ENCODE measurements at regions not wholly inside any gene's neighbourhood (a gene's known extent, or its start where the extent isn't known, plus 50 kb on each side); places are given as distances from the start of the nearest gene placed in this dataset.
"Not testable (repeated sequence)": the region's sequence is repeated elsewhere in the genome, so short reads cannot be mapped to it uniquely, and the experiment has no call there.

DNA sequence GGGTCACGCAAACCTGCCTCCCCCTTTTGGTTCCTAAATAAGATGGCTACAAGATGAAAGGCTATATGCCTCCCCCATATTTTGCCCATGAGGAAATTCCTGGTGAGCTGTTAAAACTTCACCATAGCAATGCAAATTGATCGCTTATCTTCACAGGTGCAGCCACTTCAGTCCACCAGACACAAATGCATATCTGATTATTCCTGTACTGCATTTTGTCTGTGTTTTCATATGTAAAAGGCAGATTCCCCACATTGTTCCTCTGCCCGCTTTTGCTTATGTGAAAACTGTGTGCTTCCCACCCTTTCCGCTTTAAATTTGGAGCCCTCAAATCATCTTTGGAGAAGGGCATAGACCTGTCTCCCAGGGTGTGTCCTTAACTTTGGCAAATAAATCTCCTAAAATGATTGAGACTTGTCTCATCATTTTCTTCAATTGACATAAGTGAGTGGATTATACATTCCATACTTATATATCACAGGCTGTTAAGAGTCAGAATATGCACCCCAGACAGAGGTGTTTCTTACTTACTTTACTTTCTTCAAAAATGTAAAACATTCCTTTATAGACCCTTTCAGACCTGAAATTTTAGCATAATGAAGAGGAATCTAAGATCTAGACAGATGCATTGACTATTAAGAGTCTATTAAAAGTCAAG lies 116.4 kb downstream of the CASP12 start:
- no peak for DNase-seq (ENCODE audit: low spot score)
- intact Hi-C loops (cut with DNase I): no loop called here

DNA sequence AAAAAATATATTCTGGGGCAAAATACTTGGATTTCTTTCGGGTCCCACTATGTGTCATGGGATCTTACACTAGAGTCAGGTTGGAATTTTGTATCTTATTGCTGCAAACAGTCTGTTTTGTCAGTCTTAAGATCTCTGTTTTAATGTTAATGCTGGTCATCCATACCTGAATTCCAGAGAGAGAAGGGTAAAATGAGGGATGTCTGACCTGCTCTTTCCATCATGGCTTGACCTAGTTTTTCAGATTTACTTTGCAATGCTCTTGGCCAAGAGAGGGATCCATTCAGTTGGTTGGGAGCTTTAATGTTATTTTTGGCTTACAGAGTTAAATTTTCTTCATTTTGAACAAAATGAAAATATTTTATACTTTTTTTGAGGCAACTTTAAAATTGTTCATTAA lies 117.2 kb downstream of the CASP12 start:
- DNase-seq (ENCODE audit: low spot score): no peak
- intact Hi-C loops (cut with DNase I): no loop called here

DNA sequence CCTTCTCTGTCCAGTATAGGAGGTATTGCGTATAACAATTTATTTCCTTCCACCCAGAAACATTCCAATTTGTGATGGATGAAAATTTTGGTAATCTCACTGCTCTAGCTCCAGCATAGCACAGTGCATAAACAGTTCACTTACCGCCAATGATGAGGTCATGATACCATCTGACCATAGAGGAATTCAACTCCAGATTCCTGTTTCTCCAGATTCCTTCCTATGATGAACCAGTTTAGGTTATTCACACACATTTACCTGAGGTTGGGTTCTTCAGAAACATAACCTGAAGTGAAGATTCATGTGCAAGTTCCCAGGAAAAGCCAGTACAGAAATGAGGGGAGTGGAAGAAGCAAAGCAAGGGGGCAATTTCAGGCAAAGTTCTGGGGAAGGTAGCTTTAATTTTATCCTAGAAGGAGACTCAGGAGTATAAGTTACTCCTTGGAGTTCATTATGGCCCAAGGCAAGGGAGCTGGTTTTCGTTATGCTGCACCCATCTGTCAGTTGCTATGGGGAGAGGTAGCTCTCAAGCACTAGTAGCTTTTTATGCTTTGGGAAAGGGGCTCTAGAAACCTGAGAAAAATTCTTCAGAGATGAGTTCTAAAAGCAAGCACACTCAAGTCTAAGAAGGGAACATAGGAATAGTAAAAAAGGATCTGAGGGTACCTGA lies 121.6 kb downstream of the CASP12 start:
- no peak for DNase-seq (ENCODE audit: low spot score)
- intact Hi-C loops (cut with DNase I): no loop called here

DNA sequence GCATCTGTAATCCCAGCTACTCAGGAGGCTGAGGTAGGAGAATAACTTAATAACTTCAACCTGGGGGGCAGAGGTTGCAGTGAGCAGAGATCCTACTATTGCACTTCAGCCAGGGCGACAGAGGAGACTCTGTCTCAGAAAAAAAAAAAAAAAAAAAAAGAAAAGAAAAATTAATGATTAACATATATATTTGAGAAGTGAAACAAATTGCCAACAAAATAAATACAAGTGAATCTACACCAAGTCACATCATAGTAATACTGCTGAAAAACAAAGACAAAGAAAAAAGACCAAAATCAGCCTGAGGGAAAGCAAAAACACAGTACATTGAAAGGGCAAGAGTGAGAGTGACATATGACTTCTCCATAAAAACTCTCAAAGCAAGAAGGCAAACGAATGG lies 123.7 kb downstream of the CASP12 start:
- no peak for DNase-seq (ENCODE audit: low spot score)
- intact Hi-C loops (cut with DNase I): no loop called here

DNA sequence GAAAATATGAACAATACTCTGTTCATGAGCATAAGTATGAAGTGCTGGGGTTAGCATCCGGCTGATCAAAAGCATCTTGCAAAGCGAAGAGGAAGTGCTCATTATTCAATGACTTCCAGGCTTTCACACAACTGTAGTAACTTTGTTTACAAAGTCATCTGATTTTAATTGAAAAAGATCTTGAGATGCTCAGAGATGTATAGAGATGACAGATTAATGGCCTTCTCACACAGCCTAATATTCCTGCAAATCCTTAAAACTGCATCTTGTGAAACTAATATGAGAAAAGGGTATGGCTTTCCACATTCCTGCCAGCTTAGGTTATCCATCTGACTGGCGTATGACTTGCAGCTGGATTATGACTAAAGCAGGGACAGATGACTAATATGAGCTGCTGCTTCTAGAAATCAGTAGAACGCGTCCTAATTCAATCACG lies 125.4 kb downstream of the CASP12 start:
- no peak for DNase-seq (ENCODE audit: low spot score)
- intact Hi-C loops (cut with DNase I): no loop called here

DNA sequence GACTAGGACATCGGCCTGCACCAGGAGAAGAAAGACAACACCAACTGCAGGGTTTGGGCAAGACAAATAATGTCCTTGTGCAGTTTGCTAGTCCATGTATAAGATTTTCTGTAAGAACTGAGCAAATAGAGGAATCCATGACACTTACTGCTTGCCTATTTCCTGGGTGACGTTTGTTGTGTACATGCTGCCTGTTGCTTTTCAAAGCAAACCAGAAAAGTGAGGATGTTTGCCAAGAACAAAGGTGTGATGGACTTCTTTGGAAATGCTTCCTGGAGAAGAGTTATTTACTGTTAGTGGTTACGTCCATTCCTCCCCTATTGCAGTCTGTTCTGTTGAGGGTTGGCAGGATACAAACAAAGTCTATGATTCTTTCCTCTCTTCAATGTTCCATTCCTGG lies 126.5 kb downstream of the CASP12 start:
- DNase-seq (ENCODE audit: low spot score): no peak
- intact Hi-C loops (cut with DNase I): no loop called here

DNA sequence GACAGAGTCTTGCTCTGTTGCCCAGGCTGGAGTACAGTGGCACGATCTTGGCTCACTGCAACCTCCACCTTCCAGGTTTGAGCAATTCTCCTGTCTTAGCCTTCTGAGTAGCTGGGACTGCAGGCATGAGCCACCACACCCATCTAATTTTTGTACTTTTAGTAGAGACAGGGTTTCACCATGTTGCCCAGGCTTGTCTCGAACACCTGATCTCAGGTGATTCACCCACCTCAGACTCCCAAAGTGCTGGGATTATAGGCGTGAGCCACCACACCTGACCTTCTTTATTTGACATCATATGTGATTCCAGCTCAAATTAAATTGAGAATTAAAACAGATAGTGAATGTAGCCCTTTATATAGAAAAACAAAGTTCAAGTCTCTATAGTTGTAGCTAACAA lies 127.2 kb downstream of the CASP12 start:
- DNase-seq (ENCODE audit: low spot score); intact Hi-C loops (cut with DNase I): not testable (repeated sequence)

DNA sequence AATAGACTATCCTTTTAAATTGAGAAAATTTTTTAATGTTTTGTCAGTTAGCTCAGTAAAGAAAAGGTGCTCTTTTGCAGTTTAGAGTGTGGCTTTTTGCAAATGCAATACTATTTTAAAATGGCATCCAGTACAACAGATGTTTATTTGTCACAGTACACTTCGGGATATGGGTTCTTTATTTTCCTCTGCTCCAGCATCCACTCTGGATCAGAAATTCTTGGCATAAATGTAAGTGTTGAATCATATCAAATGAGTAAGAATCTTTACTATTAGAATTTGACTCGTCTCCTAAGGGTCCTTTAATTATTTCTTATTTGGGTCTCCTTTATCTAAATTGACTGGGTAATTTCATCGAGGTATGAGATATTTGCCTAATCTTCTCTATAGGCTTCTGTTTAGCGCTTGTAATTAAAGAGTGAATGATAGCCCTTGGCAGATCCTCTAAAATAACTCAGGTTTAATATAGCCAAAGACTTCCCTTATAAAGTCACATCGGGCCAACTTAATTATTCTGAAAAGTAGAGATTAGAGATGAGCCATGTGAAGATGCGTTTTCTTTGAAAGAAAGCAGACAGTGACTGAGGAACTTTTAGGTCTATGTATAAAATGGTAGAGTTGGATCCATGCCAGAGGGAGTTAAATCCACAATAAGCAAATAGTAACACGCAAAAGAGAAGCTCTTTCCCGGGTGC lies 132.7 kb downstream of the CASP12 start:
- intact Hi-C loops (cut with DNase I): no loop called here
- no peak for DNase-seq (ENCODE audit: low spot score)

DNA sequence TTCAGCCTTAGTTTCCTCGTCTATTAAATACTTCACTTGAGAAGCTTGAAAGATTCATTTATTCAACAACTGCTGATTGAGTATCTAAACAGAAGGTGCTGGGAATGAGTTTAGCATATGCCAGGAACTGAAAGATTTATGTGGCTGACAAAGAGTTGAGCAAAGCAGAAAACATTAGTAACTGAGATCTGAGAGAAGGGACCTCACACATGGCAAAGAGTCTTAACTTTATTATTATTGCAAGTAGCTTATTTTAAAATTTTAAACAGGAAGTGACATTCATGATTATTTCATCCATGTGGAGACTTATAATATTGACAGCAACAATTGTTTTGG lies 133.6 kb downstream of the CASP12 start:
- no peak for DNase-seq (ENCODE audit: low spot score)
- intact Hi-C loops (cut with DNase I): no loop called here

DNA sequence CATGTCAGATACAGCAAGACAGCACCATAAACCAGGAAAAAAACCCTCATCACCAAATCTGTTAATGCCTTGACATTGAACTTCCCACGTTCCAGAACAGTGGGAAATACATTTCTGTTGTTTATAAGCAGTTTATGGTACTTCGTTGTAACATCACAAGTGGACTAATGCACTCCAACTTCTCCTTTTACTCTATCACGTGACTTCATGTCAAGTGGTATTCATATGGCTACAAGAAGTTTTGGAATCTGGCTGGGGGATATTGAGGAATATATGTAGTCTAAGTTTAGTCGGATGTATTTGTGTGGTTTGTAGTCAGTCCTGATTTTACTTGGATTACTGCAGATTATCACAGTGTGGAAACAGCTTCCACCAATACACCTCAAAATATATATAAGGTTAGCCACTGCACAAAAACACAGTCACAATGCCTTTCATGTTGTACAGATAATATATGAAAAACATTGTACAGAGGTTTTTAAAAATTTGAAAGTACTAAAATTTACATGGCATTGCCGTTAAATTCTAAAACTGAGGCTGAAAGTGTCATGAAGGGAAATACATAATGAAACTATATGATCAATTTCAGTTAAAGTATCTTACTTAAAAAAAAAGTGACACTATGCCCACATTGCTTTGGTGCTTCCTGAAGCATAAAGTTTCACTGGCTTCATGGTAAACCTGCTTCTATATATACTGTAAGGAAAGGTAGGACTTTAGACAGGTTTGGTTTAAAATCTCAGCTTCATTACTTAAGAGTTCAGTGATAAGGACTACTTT lies 134.1 kb downstream of the CASP12 start:
- DNase-seq (ENCODE audit: low spot score): no peak
- intact Hi-C loops (cut with DNase I): no loop called here

DNA sequence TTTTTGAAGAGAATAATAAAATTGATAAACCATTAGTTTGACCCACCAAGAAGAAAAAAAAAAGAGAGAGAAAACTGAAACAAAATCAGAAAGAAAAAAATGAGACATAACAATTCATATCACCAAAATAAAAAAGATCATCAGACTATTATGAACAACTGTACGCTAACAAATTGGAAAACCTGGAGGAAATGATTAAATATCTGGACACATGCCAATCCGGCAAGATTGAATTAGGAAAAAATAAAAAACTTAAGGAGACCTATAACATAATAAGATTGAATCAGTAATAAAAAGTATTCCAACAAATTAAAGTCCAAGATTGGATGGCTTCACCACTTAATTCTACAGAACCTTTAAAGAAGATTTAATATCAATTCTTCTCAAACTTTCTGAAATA lies 136.7 kb downstream of the CASP12 start:
- no peak for DNase-seq (ENCODE audit: low spot score)
- intact Hi-C loops (cut with DNase I): no loop called here

DNA sequence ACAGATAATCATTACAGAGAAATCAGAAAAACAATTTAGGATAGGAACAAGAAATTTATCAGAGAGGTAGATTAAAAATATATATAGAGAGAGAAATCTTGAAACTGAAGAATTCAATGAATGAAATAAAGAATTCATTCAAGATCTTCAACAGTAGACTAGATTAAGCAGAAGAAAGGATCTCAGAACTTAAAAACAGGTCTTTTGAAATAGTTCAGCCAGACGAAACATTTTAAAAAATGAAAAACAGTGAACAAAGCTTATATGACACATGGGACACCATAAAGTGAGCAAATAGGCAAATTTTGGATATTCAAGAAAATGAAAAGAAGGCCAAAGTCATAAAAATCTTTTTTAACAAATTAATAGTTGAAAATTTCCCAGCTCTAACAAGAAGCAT lies 138.8 kb downstream of the CASP12 start:
- intact Hi-C loops (cut with DNase I): no loop called here
- DNase-seq (ENCODE audit: low spot score): no peak

DNA sequence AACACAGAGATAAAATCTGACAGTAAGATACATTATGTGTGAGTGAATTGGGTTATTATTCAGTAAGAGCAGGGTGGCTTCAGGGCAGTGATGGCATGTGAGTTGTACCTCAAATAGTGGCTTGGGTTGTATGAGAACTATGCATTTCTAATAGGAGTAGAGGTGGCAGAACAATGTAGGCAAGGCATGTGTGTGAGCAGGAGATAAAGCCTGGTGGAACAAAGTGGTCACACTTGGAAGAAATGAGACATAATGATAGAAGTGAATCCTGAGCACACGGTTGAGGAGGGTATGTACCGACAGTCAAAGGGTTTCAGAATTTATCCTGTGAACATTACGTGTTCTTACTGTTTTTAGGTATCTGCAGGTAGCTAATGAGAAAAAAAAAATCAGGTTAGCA lies 159.3 kb downstream of the CASP12 start:
- DNase-seq (ENCODE audit: low spot score): no peak
- intact Hi-C loops (cut with DNase I): no loop called here

DNA sequence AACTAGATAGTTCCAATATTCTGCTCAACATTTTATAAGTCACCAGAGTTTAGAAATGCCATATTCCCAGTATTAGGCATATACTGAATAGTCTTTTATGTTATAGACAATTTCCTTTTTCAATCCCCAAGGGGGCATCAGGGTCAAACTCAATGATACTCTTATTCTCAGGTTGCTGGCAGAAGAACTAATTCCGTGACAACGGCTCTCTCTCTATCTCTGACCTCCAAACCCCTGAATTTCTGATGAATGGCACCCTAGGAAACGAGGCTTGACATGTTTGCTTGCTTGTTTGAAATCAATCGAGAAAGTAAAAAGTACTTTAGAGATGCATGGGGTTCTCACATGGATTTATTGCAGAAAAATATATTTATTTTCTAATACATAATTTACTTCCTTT lies 160.1 kb downstream of the CASP12 start:
- intact Hi-C loops (cut with DNase I): no loop called here
- no peak for DNase-seq (ENCODE audit: low spot score)

DNA sequence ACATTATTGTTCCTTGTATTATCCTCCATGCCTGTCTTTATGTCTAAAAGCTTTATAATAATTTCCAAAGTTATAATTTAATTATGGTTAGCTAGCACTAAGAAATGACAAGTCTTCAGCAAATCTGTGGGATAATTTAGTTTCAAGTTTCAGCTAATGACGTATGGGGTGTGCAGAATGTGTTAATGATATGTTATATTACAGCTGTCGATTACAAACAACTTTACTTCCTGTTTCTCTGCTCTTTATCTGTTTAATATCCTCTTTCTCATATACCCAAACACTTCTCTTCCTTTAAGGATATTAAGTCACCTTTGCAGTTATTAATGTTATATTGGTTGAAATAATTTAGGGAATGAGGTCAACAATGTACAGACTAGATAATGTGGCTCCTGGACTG lies 161.8 kb downstream of the CASP12 start:
- DNase-seq (ENCODE audit: low spot score): no peak
- intact Hi-C loops (cut with DNase I): no loop called here

DNA sequence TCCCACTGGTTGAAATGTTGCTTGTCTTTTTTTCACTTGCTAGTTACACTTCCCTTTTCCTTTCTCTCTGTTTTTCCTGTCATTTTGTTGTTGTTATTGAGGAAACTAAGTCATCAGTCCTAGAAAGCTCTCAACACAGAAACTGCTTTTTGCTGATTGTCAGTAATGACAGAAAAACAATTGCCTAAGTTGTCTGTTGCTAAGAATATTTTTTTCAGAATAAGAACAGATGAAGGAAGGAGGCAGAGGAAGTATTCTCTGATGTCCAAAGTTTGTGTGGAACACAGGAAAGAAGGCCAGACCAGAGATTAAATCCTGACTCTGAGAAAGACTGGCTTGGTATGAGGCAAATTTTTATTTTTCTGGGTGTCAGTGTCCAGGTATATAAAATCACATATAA lies 163.3 kb downstream of the CASP12 start:
- intact Hi-C loops (cut with DNase I): no loop called here
- DNase-seq (ENCODE audit: low spot score): no peak

DNA sequence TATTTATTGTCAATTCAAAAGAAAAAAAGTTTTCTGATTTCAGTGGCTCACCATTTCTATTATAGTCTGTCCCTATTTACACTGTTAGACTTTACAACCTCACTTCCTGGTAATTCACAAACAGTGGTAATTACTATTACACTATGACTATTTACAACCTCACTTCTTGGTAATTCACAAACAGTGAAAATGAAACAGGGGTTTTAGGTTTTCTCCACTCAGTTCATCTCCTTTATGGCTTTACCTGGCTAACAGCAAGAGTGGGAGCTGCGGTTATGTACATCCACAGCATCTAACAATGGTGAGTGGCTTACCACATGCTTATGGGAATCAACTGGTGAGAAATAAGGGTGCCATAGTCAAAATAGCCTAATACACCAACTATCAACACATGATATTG lies 166.4 kb downstream of the CASP12 start:
- intact Hi-C loops (cut with DNase I): no loop called here
- DNase-seq (ENCODE audit: low spot score): no peak

DNA sequence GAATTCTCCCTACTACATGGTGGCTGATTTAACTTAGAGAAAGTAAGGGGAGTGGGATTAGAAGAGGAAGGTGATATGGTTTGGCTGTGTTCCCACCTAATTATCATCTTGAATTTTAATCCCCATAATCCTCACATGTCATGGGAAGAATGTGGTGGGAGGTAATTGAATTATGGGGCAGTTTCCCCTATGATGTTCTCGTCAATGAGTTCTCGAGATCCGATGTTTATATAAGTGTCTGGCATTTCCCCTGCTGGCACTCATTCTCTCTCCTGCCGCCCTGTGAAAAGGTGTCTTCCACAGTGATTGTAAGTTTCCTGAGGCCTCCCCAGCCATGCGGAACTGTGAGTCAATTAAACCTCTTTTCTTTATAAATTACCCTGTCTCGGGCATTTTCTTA lies 169.3 kb downstream of the CASP12 start:
- no peak for DNase-seq (ENCODE audit: low spot score)
- intact Hi-C loops (cut with DNase I): no loop called here

DNA sequence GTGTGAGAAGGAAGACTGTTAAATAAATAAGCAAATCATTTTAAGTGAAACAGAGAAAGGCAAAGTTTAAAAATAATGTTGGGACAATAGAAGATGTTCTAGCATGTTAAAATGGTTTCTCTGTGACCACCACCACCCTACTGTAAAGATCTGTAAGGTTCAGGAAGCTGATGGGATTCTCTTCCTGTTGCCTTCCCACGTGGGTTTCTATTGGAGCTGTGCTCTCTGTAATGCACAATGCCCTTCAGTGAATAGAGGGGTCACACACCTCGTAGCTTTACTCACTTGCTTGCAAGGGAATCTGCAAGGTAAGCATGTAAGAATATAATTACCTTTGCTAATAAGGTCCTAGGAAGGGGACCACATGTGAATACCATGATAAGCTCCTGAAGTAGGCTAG lies 170.5 kb downstream of the CASP12 start:
- intact Hi-C loops (cut with DNase I): no loop called here
- DNase-seq (ENCODE audit: low spot score): no peak

DNA sequence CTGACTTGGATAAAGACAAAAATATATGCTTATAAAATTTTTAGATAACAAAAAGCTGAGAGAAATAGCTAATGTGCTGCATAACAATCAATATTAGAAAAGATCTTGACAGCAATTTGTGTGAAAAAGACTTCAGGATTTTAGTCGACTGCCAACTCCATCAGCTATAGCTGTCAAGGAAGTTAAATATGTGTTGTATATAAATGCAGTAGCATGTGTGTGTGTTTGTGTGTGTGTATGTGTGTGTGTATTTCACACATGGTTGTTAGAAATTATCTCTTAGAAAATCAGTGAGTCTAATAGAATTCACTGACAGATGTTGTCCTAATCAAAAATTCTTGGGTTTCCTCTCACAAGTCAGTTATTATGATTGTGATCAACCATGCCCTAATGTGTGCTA lies 171.2 kb downstream of the CASP12 start:
- intact Hi-C loops (cut with DNase I): no loop called here
- no peak for DNase-seq (ENCODE audit: low spot score)
